RWPE2 (cell line): ENCODE measurements at regions not wholly inside any gene's neighbourhood (a gene's known extent, or its start where the extent isn't known, plus 50 kb on each side); places are given as distances from the start of the nearest gene placed in this dataset.

Source experiments
- ATAC-seq: fragments of 200-7000 bp; cut with Tn5 transposase; 3 replicates; pipeline ENCODE4 v1.9.1; 2021; ENCODE audit warnings: low read depth
- DNase-seq: peaks from one replicate; pipeline ENCODE4 v3.0.0-alpha.2; 2020; ENCODE audit warnings: low spot score
- H3K27ac ChIP-seq: fragments of 450-650 bp; 2 replicates; pipeline ENCODE4 v1.5.1; 2017; ENCODE audit warnings: mild to moderate bottlenecking; ENCODE audit not compliant: poor library complexity, severe bottlenecking
- H3K27me3 ChIP-seq: fragments of 250-450 bp; sonication (Bioruptor Pico); 2 replicates; pipeline ENCODE4 v1.5.1; 2021; ENCODE audit warnings: mild to moderate bottlenecking, moderate library complexity; ENCODE audit not compliant: insufficient read depth, poor library complexity, severe bottlenecking
- H3K36me3 ChIP-seq: fragments of 250-450 bp; sonication (Bioruptor Pico); 2 replicates; pipeline ENCODE4 v1.5.1; 2020; ENCODE audit warnings: low read depth, mild to moderate bottlenecking, moderate library complexity
- H3K4me1 ChIP-seq: fragments of 250-450 bp; sonication (Bioruptor Pico); 2 replicates; pipeline ENCODE4 v1.5.1; 2021; ENCODE audit warnings: mild to moderate bottlenecking, moderate library complexity; ENCODE audit not compliant: insufficient read depth, poor library complexity, severe bottlenecking
- H3K4me3 ChIP-seq: fragments of 250-450 bp; sonication (Bioruptor Pico); 2 replicates; pipeline ENCODE4 v1.5.1; 2021; ENCODE audit warnings: mild to moderate bottlenecking, moderate library complexity; ENCODE audit not compliant: severe bottlenecking
- H3K9me3 ChIP-seq: fragments of 250-450 bp; sonication (Bioruptor Pico); 2 replicates; pipeline ENCODE4 v1.5.1; 2021; ENCODE audit warnings: mild to moderate bottlenecking, moderate library complexity; ENCODE audit not compliant: severe bottlenecking
- TF ChIP-seq, protein P1 (sequence below): fragments of 450-650 bp; IDR thresholded peaks from one replicate; pipeline ENCODE4 v1.5.1; 2017; ENCODE audit warnings: mild to moderate bottlenecking, moderate library complexity; ENCODE audit not compliant: poor library complexity, severe bottlenecking

DNA sequence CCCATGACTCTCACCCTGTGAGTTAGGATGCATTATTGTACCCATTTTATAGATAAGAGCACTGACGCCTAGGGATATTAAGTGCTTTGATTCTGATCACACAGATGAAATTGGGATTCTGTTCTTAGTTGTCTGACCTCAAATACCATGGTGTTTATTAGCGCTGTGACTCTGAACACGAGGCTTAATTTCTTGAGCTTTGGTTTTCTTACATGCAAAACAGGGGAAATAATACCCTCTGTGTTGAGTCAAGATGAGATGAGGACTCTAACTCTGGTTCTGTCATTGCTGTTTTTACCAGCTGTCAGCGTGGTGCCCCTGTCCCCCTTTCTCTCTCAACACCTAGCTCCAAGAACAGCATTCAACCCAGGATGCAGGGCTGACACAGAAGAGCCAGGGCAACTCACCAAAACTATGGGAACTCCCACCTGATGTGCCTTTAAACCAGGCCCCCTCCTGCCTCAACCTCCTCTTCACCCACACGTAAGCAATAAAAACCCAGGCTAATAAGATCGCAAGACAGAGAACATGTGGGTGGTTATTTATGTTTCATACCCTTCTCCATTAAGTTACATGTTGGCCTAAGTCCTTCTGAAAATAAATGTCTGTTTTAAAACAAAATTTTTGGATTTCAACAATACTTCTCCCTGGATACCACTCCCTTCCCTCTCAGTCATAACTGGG is 100.1 kb upstream of the SPATA12 start:
- DNase-seq (no peak), ATAC-seq (no peak)

DNA sequence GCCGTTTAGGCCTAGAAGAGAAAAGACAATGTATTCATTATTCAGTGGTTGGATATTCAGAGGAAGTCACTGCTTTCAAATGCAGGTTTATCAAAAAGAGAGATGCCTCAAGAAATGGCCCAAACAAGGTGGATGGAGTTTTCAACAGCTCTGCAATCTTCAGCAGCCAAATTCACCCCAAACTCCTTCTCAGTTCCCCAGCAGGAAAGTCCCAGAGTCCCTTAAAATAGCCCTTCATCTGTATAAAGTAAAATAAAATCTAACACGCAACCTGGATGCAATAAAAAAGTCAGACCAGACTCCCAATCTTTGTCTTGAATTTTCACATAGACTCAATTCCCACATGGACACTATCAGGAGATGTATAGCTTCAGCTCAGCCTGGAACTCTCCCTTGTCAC is 101.6 kb upstream of the SPATA12 start:
- Histone ChIP-seq H3K4me3 (no peak overlapping the region), H3K9me3 (no peaks in the 10 kb centered on the region), H3K36me3 (no peaks in the 10 kb centered on the region), H3K27me3 (no peaks in the 10 kb centered on the region), H3K4me1 (no peaks in the 10 kb centered on the region), H3K27ac (no peak overlapping the region)
- TF ChIP-seq, protein P1, sequence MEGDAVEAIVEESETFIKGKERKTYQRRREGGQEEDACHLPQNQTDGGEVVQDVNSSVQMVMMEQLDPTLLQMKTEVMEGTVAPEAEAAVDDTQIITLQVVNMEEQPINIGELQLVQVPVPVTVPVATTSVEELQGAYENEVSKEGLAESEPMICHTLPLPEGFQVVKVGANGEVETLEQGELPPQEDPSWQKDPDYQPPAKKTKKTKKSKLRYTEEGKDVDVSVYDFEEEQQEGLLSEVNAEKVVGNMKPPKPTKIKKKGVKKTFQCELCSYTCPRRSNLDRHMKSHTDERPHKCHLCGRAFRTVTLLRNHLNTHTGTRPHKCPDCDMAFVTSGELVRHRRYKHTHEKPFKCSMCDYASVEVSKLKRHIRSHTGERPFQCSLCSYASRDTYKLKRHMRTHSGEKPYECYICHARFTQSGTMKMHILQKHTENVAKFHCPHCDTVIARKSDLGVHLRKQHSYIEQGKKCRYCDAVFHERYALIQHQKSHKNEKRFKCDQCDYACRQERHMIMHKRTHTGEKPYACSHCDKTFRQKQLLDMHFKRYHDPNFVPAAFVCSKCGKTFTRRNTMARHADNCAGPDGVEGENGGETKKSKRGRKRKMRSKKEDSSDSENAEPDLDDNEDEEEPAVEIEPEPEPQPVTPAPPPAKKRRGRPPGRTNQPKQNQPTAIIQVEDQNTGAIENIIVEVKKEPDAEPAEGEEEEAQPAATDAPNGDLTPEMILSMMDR = no peak
- DNase-seq = no peak
- no peak for ATAC-seq

More for the DNA sequence above, 100.1 kb upstream of the SPATA12 start:
- Histone ChIP-seq H3K4me1 (no peaks in the 10 kb centered on the region), H3K9me3 (no peaks in the 10 kb centered on the region), H3K27ac (no peak overlapping the region), H3K27me3 (no peaks in the 10 kb centered on the region), H3K36me3 (no peaks in the 10 kb centered on the region), H3K4me3 (no peak overlapping the region)
- TF ChIP-seq, protein P1 = no peak

DNA sequence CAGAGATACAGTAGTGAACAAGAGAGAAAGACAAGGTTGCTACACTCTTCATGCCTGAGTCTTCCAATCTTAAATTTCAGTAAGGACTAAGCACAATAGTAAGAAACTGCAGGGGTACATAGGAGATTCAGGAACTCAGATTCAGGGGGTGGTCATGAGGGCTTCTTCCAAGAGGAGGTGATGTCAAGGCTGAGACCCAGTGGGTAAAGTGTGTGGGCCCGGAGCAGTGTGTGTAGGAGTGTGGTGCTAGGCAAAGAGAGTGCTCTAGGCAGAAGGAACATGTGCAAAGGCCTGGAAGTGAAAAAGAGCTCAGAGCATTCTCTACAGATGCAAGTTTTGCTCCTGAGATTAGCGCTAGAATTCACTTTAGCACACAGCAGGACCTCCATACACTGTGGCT is 102.9 kb upstream of the SPATA12 start:
- H3K27me3 ChIP-seq = no peaks in the 10 kb centered on the region
- H3K27ac ChIP-seq = no peak overlapping the region
- H3K4me1 ChIP-seq = no peaks in the 10 kb centered on the region
- no peak for ATAC-seq
- no peaks in the 10 kb centered on the region for H3K9me3 ChIP-seq
- H3K4me3 ChIP-seq = no peak overlapping the region
- no peaks in the 10 kb centered on the region for H3K36me3 ChIP-seq
- TF ChIP-seq, protein P1 = no peak
- no peak for DNase-seq

DNA sequence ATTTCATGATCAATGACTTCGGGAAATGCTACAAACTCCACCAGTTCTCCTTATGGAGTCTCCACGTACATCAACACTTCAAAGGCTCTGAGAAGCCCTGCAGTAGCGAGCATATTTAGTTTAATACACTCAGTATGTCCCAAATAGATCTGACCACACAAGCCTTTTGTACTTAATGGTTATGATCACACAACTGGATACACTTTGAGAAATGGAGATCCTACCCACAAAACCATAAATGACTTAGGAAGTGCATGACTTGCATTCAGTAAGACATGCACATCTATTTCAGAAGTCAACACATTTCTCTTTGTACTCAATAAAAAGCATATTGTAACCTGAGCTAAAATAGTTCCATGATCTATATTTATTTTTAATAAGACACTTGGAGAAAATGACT is 103.6 kb upstream of the SPATA12 start:
- Histone ChIP-seq H3K27me3 (no peaks in the 10 kb centered on the region), H3K4me3 (no peak overlapping the region), H3K27ac (no peak overlapping the region), H3K4me1 (no peaks in the 10 kb centered on the region), H3K36me3 (no peaks in the 10 kb centered on the region), H3K9me3 (no peaks in the 10 kb centered on the region)
- TF ChIP-seq, protein P1 = no peak
- no peak for DNase-seq
- no peak for ATAC-seq

DNA sequence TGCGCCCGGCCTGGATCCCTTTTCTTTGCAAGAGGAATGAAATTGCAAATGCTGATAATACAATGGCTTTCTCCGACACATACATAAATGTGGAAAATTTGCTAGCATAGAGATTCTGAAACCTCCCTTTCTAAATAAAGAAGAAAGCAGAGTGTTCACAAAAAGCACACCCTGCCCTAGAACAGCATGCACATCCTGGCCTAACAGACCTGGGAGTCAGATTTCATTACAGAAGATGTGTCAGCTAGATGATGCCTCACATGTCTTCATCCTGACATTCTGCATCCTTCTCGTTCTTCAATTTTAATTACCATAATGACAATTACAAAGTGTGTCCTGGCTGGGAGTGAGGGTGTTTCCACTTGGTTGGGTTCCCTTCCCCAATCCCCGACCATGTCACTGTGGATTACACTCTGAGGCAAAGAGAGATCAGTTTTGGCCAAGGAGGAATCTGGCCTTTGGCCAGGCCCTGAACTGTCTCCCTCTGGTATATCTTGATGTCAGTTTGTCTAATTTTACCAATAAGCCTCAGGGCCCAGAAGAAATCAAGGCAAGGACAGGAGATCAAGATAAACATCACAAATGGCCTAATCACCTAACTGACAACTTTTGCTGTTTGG is 104.9 kb upstream of the SPATA12 start:
- Histone ChIP-seq H3K27ac (no peak overlapping the region), H3K4me3 (no peak overlapping the region), H3K4me1 (no peaks in the 10 kb centered on the region), H3K9me3 (no peaks in the 10 kb centered on the region), H3K36me3 (no peaks in the 10 kb centered on the region), H3K27me3 (no peaks in the 10 kb centered on the region)
- ATAC-seq = no peak
- no peak for DNase-seq
- TF ChIP-seq, protein P1 = no peak
